ENCODE measurements at regions not wholly inside any gene's neighbourhood (a gene's known extent, or its start where the extent isn't known, plus 50 kb on each side); places are given as distances from the start of the nearest gene placed in this dataset.
A peak's percentile ranks its signal among the peaks of the same experiment; 100 is the strongest.
"Not testable (repeated sequence)": the region's sequence is repeated elsewhere in the genome, so short reads cannot be mapped to it uniquely, and the experiment has no call there.

- Mint-ChIP-seq H3K4me1 (no peaks in the 10 kb centered on the region), H3K4me3 (no peak overlapping the region), H3K36me3 (no peaks in the 10 kb centered on the region), H3K27ac (no peak overlapping the region), H3K27me3 (peaks cover 76% of the 10 kb centered on the region), H3K9me3 (no peaks in the 10 kb centered on the region)
- no peak for ATAC-seq
Observed at GRCh38 chr1:8136766-8137165, 110.7 kb upstream of the ERRFI1 start.

DNA sequence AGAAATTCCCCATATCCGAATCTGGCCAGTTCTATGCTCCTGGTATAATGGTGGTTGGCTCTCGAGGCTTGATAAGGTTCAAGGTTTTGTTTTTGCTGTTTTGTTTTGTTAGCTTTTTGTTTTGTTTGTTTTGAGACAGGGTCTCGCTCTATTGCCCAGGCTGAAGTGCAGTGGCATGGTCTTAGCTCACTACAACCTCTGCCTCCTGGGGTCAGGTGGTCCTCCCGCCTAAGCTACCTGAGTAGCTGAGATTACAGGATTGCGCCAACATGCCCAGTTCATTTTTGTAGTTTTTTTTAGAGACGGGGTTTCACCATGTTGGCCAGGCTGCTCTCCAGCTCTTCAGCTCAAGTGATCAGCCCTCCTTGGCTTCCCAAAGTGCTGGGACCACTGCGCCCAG, 109.1 kb upstream of the ERRFI1 start:
- no peak overlapping the region for H3K27ac Mint-ChIP-seq
- H3K27me3 Mint-ChIP-seq: peaks cover 75% of the 10 kb centered on the region

DNA sequence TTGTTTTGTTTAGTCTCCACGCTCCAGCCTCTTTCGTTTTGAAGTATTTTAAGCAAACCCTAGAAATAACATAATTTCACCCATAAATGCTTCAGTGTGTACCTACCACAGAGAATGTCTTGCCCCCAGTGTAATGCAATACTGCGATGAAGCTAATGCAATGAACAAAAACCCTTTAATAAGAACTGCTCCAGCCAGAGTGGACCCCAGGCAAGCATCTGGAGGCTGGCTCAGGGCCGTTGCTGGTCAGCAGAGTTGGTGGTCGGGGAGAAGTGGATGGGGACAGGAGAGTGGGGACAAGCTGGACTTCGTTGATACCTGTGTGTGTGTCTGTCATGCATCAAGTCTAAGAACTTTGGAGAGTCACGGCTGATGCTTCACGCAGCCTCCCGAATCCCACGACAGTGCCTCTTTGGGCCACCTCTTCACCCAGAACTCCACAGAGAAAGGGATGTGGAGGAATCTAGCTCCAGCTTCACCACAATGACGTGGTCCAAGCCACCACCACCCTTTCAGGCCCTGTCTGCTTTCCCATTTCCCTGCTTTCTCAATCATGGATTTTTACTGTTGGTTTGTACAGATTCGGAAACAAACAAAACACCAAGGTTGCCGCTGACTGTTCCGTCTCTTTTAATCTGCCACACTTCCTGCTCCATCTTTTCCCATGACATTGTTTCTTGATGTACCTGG, 108.6 kb upstream of the ERRFI1 start:
- Mint-ChIP-seq H3K4me3 (no peak overlapping the region), H3K9me3 (no peaks in the 10 kb centered on the region)
- ATAC-seq: no peak

More for the DNA sequence above, 109.1 kb upstream of the ERRFI1 start:
- no peak for ATAC-seq
- Mint-ChIP-seq H3K9me3 (no peaks in the 10 kb centered on the region), H3K36me3 (no peaks in the 10 kb centered on the region), H3K4me3 (no peak overlapping the region), H3K4me1 (no peaks in the 10 kb centered on the region)

DNA sequence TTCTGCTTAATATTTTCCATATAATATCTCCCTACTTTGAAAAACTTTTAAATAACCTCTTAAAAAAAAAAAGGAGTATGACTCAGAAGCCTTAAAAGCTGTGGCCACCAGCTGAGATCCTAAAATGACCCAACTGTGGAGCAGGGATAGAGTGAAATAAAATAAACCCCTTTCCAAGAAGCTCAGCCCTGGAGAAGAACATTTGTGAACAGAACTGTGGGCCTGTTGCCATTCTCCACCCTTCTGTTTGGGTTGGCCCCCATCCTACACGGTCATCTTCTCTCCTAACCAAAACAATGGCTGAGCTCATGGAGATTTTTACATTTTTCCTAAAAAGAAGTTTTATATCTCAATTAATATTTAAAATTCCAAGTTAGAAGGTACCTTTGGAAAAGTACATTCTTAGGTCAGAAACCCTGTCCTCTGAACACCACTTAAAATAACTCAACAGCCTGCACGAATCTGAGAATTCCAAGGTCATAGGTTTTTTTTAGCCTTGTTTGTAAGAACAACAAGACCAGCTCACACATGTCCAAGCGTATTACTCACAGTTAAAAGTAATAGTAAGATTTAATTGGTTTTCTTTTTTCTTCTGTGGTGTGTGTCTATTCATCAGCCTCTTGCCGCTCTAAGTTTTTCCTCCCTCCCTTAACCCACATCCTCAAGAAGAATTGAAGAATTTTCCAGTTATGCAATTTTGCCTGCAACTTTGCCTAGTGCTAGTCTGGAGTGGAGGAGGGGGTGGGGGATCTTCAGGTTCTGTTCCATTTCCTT, 107.7 kb upstream of the ERRFI1 start:
- no peaks in the 10 kb centered on the region for H3K36me3 Mint-ChIP-seq
- H3K4me1 Mint-ChIP-seq: no peaks in the 10 kb centered on the region
- peaks cover 69% of the 10 kb centered on the region for H3K27me3 Mint-ChIP-seq
- H3K9me3 Mint-ChIP-seq: no peaks in the 10 kb centered on the region
- ATAC-seq: no peak
- H3K4me3 Mint-ChIP-seq: no peak overlapping the region
- H3K27ac Mint-ChIP-seq: no peak overlapping the region

More for the DNA sequence above, 108.6 kb upstream of the ERRFI1 start:
- Mint-ChIP-seq H3K36me3 (no peaks in the 10 kb centered on the region), H3K4me1 (no peaks in the 10 kb centered on the region), H3K27ac (no peak overlapping the region), H3K27me3 (peaks cover 69% of the 10 kb centered on the region)

DNA sequence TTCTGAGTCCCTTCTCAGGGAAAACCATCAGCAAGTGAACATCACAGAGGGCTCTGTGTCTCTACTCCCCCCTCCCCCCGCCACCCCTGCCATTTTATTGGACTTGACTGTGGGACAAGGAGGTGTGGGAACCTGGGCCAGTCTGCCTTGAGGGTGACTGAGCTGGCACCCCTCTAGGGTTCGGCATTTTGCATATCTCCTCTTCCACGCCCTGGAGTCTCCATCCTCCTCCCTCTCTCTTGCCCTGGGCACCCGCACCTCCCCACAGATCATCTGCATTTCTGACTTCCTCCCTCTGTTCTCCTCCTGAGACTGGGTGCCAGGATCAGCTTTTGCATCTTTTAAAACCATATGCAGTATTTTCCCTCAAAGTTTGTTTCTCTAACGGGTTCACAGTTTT, 107.1 kb upstream of the ERRFI1 start:
- no peak overlapping the region for H3K4me3 Mint-ChIP-seq
- H3K36me3 Mint-ChIP-seq: no peaks in the 10 kb centered on the region
- peaks cover 62% of the 10 kb centered on the region for H3K27me3 Mint-ChIP-seq
- H3K27ac Mint-ChIP-seq: no peak overlapping the region
- ATAC-seq: peak; percentile 34
- no peaks in the 10 kb centered on the region for H3K4me1 Mint-ChIP-seq
- H3K9me3 Mint-ChIP-seq: no peaks in the 10 kb centered on the region

DNA sequence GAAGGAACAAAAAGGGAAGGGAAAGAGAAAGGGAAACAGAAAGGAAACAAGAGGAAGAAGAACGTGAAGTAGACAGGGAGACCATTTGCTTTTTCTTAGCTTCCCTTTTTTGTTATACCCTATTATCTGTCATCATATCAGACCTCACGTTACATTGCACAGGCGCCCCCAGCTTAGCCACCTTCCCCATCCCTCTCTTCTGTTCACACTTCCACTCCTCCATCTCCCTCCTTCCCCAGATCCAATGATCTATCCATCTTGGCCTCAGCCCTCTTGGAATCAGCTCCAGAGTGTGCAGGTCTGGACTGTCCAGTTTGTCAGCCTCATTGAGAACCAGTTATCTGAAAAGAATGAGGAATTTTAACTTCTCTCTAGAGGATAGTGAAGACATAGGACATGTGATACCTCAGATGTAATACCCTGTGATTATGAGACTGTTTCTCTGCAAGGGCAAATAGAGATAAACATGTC, 101.1 kb upstream of the ERRFI1 start:
- H3K27ac Mint-ChIP-seq: no peak overlapping the region
- no peaks in the 10 kb centered on the region for H3K36me3 Mint-ChIP-seq
- no peak for ATAC-seq
- H3K9me3 Mint-ChIP-seq: peaks cover 6% of the 10 kb centered on the region
- H3K4me3 Mint-ChIP-seq: no peak overlapping the region
- H3K4me1 Mint-ChIP-seq: peaks cover 7% of the 10 kb centered on the region
- H3K27me3 Mint-ChIP-seq: peaks cover 16% of the 10 kb centered on the region

- no peak for ATAC-seq
- Mint-ChIP-seq H3K4me3 (no peak overlapping the region), H3K36me3 (no peaks in the 10 kb centered on the region), H3K27ac (no peak overlapping the region), H3K4me1 (peaks cover 13% of the 10 kb centered on the region), H3K9me3 (peaks cover 6% of the 10 kb centered on the region), H3K27me3 (peaks cover 38% of the 10 kb centered on the region)
Observed at GRCh38 chr1:8122477-8123407, 96.6 kb upstream of the ERRFI1 start.

- H3K4me3 Mint-ChIP-seq: no peak overlapping the region
- no peak overlapping the region for H3K27ac Mint-ChIP-seq
- H3K4me1 Mint-ChIP-seq: peaks cover 9% of the 10 kb centered on the region
- no peak for ATAC-seq
- peaks cover 6% of the 10 kb centered on the region for H3K9me3 Mint-ChIP-seq
- no peaks in the 10 kb centered on the region for H3K36me3 Mint-ChIP-seq
- peaks cover 38% of the 10 kb centered on the region for H3K27me3 Mint-ChIP-seq
Observed at GRCh38 chr1:8122160-8122476, 96.0 kb upstream of the ERRFI1 start.

- H3K9me3 Mint-ChIP-seq: peaks cover 4% of the 10 kb centered on the region
- H3K4me3 Mint-ChIP-seq: no peak overlapping the region
- H3K27ac Mint-ChIP-seq: no peak overlapping the region
- ATAC-seq: no peak
- H3K4me1 Mint-ChIP-seq: peaks cover 6% of the 10 kb centered on the region
- H3K36me3 Mint-ChIP-seq: no peaks in the 10 kb centered on the region
- peaks cover 38% of the 10 kb centered on the region for H3K27me3 Mint-ChIP-seq
Observed at GRCh38 chr1:8121261-8122159, 95.4 kb upstream of the ERRFI1 start.

- Mint-ChIP-seq H3K4me1 (peaks cover 6% of the 10 kb centered on the region), H3K27me3 (peaks cover 38% of the 10 kb centered on the region), H3K4me3 (no peak overlapping the region), H3K36me3 (no peaks in the 10 kb centered on the region), H3K9me3 (peaks cover 3% of the 10 kb centered on the region), H3K27ac (no peak overlapping the region)
- ATAC-seq: no peak
Observed at GRCh38 chr1:8120693-8121260, 94.7 kb upstream of the ERRFI1 start.

DNA sequence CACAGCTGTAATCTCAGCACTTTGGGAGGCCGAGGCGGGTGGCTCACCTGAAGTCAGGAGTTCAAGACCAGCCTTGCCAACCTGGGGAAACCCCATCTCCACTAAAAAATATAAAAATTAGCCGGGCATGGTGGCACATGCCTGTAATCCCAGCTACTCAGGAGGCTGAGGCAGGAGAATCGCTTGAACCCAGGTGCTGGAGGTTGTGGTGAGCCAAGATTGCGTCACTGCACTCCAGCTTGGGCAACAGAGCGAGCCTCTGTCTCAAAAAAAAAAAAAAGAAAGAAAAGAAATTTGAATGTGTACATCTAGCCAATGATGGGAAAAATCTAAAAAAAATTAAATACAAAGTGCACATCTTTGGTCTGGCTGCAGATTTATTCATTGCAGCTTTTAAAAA, 92.6 kb upstream of the ERRFI1 start:
- not testable (repeated sequence) for H3K4me1 Mint-ChIP-seq, H3K9me3 Mint-ChIP-seq, H3K27ac Mint-ChIP-seq, H3K36me3 Mint-ChIP-seq, H3K4me3 Mint-ChIP-seq, ATAC-seq
- peaks cover 46% of the 10 kb centered on the region for H3K27me3 Mint-ChIP-seq

DNA sequence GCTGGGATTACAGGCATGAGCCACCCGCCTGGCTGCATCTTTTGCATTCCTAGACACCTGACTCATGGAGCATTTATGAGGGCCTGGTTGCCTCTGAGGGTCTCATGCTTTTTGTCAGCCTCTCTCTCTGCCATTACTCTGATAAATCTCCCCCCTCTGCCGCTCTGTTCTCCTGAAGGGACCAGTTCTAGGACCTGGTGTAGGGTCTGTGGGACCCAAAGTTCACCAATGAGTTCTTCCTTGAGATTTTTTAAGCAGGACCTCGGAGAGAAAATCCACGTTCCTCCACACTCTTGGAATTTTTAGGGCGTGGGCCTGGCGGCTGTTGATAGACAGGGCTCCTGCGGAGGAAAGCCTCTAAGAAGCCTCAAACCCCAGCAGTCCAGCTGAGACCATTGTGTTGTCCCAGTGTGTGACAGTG, 91.9 kb upstream of the ERRFI1 start:
- Mint-ChIP-seq H3K27ac (no peak overlapping the region), H3K4me3 (no peak overlapping the region), H3K36me3 (no peaks in the 10 kb centered on the region), H3K27me3 (peaks cover 45% of the 10 kb centered on the region), H3K9me3 (no peaks in the 10 kb centered on the region), H3K4me1 (peaks cover 6% of the 10 kb centered on the region)
- no peak for ATAC-seq

DNA sequence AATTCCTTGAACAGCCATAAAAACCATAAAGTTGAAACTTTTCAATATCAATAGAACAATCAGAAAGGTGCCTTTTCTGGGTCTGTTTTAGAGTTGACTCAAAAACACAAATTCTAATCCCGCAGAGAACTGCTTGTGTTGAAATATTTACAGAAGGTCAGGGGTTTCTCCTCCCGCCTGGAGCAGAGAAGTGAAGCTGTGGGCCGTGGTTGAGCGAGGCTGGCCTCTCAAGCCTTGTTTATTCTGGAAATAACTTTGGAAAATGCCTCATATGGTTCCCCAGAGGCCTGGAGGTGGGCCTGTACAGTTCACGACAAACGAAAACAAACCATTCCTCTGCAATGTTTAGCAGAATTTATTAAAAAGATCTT, 90.8 kb upstream of the ERRFI1 start:
- no peak for ATAC-seq
- H3K9me3 Mint-ChIP-seq: no peaks in the 10 kb centered on the region
- H3K27ac Mint-ChIP-seq: no peak overlapping the region
- H3K27me3 Mint-ChIP-seq: peaks cover 43% of the 10 kb centered on the region
- peaks cover 6% of the 10 kb centered on the region for H3K4me1 Mint-ChIP-seq
- no peaks in the 10 kb centered on the region for H3K36me3 Mint-ChIP-seq
- no peak overlapping the region for H3K4me3 Mint-ChIP-seq

DNA sequence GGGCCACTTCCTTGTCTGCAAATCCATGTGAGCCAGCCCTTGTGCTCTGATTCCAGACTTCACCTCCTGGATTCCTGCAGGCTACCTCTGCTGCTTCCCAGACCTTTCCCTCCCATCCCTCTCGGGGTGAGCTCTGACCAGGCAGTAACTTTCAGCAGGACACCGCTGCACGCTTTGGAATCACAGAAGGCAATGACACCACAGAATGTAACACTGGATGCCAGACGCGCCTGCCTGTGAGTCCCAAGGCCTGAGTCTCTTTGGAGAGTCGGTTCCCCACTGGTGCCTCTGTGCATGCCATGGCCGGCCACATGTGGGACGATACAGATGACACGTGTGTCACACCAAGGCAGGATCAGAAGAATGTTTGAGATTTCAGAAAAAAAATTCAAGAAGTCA, 89.7 kb upstream of the ERRFI1 start:
- H3K9me3 Mint-ChIP-seq: no peaks in the 10 kb centered on the region
- H3K36me3 Mint-ChIP-seq: no peaks in the 10 kb centered on the region
- H3K4me1 Mint-ChIP-seq: peaks cover under 1% of the 10 kb centered on the region
- no peak overlapping the region for H3K4me3 Mint-ChIP-seq
- no peak for ATAC-seq
- H3K27me3 Mint-ChIP-seq: peaks cover 43% of the 10 kb centered on the region
- no peak overlapping the region for H3K27ac Mint-ChIP-seq

All from stimulated activated memory B cell treated with anti-CD40 and anti-IgM and Interleukin-4, amounts not matched to agents 10 μg/mL and 1 μg/mL and 100 μg/mL, for 72 hours (primary cell).